Activated CD4-positive, alpha-beta T cell treated with anti-CD3 and anti-CD28 coated beads, Interleukin-2, amount 10 ng/mL, durations not matched to agents 24 days and 14 days (primary cell): ENCODE measurements at regions not wholly inside any gene's neighbourhood (a gene's known extent, or its start where the extent isn't known, plus 50 kb on each side); places are given as distances from the start of the nearest gene placed in this dataset.
"Not testable (repeated sequence)": the region's sequence is repeated elsewhere in the genome, so short reads cannot be mapped to it uniquely, and the experiment has no call there.

Source experiments
- DNase-seq: peaks from one replicate; pipeline ENCODE4 v3.0.0; 2022
- H3K27ac Mint-ChIP-seq: one replicate; pipeline ENCODE4 v1.8.0; 2022; ENCODE audit warnings: mild to moderate bottlenecking, mixed read lengths
- H3K27me3 Mint-ChIP-seq: one replicate; pipeline ENCODE4 v1.8.0; 2022; ENCODE audit warnings: mixed read lengths
- H3K36me3 Mint-ChIP-seq: one replicate; pipeline ENCODE4 v1.8.0; 2022; ENCODE audit warnings: low read depth, mild to moderate bottlenecking, mixed read lengths
- H3K4me1 Mint-ChIP-seq: one replicate; pipeline ENCODE4 v1.8.0; 2021; ENCODE audit warnings: mixed read lengths
- H3K4me3 Mint-ChIP-seq: one replicate; pipeline ENCODE4 v1.8.0; 2022; ENCODE audit warnings: mild to moderate bottlenecking, moderate library complexity, mixed read lengths
- H3K9me3 Mint-ChIP-seq: one replicate; pipeline ENCODE4 v1.8.0; 2021; ENCODE audit warnings: mixed read lengths
- intact Hi-C: fragments of 100-400 bp; cut with micrococcal nuclease; formaldehyde crosslinking; loops from one replicate; pipeline ENCODE4 v1.15.1; 2023

DNA sequence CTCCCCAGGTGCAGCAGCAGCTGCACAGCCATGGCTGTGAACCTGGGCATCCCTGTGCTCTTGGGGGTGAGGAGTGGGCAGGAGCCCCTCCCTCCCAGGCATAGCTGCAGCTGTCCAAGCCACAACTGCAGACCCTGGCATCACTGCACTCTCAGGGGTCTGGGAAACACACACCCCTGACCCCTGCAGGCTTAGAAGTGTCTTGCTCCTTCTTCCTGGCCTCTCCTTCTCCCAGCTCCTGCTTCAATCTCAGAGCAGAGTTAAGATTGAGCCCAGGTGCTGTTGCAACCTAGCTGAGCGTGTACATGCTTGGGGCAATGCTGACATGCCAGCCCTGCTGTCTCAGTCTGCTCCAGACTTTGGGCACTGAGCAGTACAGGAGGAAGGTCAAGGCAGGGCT is 833.6 kb downstream of the FLRT2 start:
- H3K27ac Mint-ChIP-seq: no peak overlapping the region
- intact Hi-C loops: no loop called here
- DNase-seq: no peak
- peaks cover 7% of the 10 kb centered on the region for H3K9me3 Mint-ChIP-seq
- H3K4me3 Mint-ChIP-seq: no peak overlapping the region
- no peaks in the 10 kb centered on the region for H3K4me1 Mint-ChIP-seq
- no peaks in the 10 kb centered on the region for H3K36me3 Mint-ChIP-seq
- H3K27me3 Mint-ChIP-seq: no peaks in the 10 kb centered on the region

DNA sequence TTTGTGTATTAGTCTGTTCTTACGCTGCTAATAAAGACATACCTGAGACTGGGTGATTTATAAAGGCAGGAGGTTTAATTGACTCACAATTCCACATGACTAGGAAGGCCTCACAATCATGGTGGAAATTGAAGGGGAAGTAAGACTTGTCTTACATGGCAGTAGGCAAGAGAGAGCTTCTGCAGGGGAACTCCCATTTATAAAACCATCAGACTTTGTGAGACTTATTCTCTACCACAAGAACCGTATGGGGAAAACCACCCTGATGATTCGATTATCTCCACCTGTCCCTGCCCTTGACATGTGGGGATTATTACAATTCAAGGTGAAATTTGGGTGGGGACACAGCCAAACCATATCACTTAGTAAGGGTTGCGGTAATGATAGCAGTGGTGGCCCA is 833.1 kb downstream of the FLRT2 start:
- Mint-ChIP-seq H3K36me3 (no peaks in the 10 kb centered on the region), H3K4me1 (no peaks in the 10 kb centered on the region), H3K4me3 (no peak overlapping the region), H3K9me3 (peaks cover 7% of the 10 kb centered on the region), H3K27me3 (no peaks in the 10 kb centered on the region), H3K27ac (no peak overlapping the region)
- intact Hi-C loops: no loop called here
- no peak for DNase-seq

DNA sequence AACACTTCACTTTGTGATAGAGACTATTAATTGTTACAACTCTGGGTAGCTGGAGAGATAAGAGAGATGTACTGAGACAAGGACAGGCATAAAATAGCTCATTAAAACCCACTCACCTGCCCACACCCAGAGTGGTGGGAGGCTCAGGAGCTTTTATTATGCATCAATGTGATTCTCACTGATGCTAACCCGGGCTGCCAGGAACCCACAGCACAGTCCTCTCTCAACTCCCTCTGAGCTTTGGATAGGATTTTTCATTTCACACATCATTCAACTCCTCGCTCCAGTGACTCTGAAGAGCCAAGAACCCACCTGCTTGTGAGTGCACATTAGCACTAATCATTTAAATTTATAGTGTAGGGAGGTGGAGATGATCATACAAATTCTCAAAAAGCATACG is 827.9 kb downstream of the FLRT2 start:
- DNase-seq: no peak
- H3K4me1 Mint-ChIP-seq: no peaks in the 10 kb centered on the region

DNA sequence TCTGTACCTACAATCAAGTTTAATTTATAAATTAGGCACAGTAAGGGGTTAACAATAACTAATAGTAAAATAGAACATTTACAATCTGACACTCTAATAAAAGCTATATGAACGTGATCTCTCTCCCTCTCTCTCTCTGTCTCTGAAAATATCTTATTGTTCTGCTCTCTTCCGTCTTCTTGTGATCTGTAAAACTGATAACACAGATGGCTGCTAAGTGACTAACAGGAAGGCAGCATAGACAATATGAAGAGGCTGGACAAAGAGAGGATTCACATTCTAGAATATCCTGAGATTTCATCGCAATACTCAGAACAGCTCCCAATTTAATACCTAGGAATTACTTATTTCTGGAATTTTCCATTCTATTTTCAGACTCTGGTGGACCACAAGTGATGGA is 827.2 kb downstream of the FLRT2 start:
- H3K4me3 Mint-ChIP-seq: no peak overlapping the region
- no peaks in the 10 kb centered on the region for H3K4me1 Mint-ChIP-seq
- H3K9me3 Mint-ChIP-seq: no peaks in the 10 kb centered on the region
- no peaks in the 10 kb centered on the region for H3K27me3 Mint-ChIP-seq
- intact Hi-C loops: no loop called here
- no peaks in the 10 kb centered on the region for H3K36me3 Mint-ChIP-seq
- DNase-seq: no peak
- H3K27ac Mint-ChIP-seq: no peak overlapping the region

More for the DNA sequence above, 827.9 kb downstream of the FLRT2 start:
- H3K27ac Mint-ChIP-seq: no peak overlapping the region
- no peaks in the 10 kb centered on the region for H3K27me3 Mint-ChIP-seq
- H3K9me3 Mint-ChIP-seq: no peaks in the 10 kb centered on the region
- H3K4me3 Mint-ChIP-seq: no peak overlapping the region
- intact Hi-C loops: no loop called here
- H3K36me3 Mint-ChIP-seq: no peaks in the 10 kb centered on the region

DNA sequence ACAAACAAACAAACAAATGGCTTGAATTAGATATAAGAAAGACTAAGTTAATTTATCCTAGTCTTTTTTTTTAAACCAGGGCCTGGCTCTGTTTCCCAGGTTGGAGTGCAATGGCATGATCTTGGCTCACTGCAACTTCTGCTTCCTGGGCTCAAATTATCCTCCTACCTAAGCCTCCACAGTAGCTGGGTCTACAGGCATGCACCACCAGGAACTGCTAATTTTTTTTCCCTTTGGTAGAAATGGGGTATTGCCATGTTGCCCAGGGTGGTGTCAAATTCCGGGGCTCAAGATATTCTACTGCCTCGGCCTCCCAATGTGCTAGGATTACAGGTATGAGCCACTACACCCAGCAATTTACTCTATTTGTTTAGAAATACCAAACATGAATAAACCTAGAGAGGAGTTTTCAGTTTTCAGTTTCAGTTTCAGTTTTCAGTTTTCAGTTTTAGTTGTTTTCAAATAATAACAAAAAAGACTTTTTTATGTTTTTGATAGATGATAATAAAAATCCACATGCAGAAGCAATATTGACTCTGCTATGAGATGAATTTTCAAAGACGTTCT is 817.0 kb downstream of the FLRT2 start:
- peak overlapping the region; percentile 35 for H3K4me3 Mint-ChIP-seq
- H3K36me3 Mint-ChIP-seq: no peaks in the 10 kb centered on the region
- DNase-seq: no peak
- no peaks in the 10 kb centered on the region for H3K27me3 Mint-ChIP-seq
- intact Hi-C loops: no loop called here
- H3K27ac Mint-ChIP-seq: peak overlapping the region; percentile 8
- peaks cover 3% of the 10 kb centered on the region for H3K9me3 Mint-ChIP-seq
- H3K4me1 Mint-ChIP-seq: peaks cover 8% of the 10 kb centered on the region

DNA sequence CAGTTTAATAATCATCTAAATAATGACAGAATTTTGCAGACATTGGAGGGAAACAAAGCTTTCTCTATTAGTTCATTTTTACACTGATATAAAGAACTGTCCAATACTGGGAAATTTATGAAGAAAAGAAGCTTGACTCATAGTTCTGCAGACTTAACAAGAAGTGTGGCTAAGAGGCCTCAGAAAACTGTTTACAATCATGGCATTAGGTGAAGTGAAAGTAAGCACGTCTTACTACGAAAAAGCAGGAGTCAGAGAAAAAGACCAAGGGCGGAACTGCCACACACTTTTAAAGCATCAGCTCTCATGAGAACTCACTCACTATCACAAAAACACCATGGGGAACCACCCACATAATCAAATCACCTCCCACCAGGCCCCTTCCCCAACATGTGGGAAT is 804.4 kb downstream of the FLRT2 start:
- intact Hi-C loops: no loop called here
- DNase-seq: no peak

DNA sequence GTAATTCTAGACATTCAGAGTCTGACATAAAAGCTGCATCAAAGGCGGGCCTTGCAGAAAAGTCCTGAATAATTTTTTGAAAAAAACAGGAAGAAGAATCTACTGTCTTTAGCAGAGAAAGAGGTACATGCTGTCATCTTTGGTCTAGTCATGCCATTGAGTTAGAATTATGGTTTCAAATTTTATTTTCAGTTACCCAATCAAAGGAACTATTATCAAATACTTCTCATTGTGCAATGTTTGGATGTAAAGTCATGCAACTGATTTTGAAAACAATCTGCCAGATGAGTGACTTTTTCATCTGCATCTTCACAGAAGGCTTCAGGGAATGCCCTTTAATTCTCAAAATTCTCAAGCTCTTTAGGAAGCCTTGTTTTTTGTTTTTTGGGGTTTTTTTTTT is 803.5 kb downstream of the FLRT2 start:
- no peak for DNase-seq
- intact Hi-C loops: no loop called here
- Mint-ChIP-seq H3K27ac (no peak overlapping the region), H3K27me3 (no peaks in the 10 kb centered on the region), H3K36me3 (no peaks in the 10 kb centered on the region), H3K4me1 (no peaks in the 10 kb centered on the region), H3K4me3 (no peak overlapping the region), H3K9me3 (no peaks in the 10 kb centered on the region)

More for the DNA sequence above, 804.4 kb downstream of the FLRT2 start:
- H3K4me3 Mint-ChIP-seq: no peak overlapping the region
- H3K27me3 Mint-ChIP-seq: no peaks in the 10 kb centered on the region
- no peak overlapping the region for H3K27ac Mint-ChIP-seq
- no peaks in the 10 kb centered on the region for H3K36me3 Mint-ChIP-seq
- H3K9me3 Mint-ChIP-seq: no peaks in the 10 kb centered on the region
- no peaks in the 10 kb centered on the region for H3K4me1 Mint-ChIP-seq

DNA sequence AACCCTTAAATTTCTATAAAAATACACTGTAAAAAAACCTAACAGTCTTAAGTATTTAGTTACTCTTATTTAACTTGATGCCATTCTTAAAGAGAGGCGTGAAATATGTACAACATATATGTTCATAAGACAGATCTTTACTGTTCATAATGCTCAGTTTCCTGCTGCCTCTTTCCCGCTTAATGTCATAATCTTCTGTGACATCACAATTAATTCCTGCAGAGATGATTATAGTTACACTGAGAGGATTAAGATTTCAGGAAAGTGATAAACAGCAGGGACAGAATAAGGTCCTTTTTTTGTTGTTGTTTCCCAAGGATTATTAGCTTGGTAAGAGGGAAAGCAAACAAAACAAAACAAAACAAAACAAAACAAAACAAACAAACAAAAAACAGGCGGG is 801.4 kb downstream of the FLRT2 start:
- no peak overlapping the region for H3K4me3 Mint-ChIP-seq
- intact Hi-C loops: no loop called here
- no peaks in the 10 kb centered on the region for H3K27me3 Mint-ChIP-seq

DNA sequence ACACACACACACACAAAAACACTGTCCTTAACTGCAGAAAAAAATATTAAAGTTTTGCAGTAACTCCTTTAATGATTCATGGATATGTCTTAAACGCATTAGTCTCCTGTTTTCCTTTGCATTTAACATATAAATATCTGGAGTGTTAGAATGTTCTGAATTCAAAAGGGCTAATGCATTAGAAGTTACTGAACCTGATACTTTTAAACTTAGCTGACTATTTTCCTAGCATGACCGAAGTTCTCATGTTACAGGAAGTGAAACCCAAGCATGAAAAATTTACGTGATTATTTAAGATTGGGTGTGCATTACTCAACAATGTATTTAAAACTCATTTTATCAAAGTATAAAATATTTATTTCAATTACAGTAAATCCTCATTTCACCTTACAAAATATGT is 791.2 kb downstream of the FLRT2 start:
- H3K36me3 Mint-ChIP-seq: no peaks in the 10 kb centered on the region
- H3K27me3 Mint-ChIP-seq: no peaks in the 10 kb centered on the region
- no peak overlapping the region for H3K4me3 Mint-ChIP-seq
- intact Hi-C loops: no loop called here
- H3K9me3 Mint-ChIP-seq: peaks cover 6% of the 10 kb centered on the region
- no peaks in the 10 kb centered on the region for H3K4me1 Mint-ChIP-seq
- DNase-seq: no peak
- no peak overlapping the region for H3K27ac Mint-ChIP-seq

More for the DNA sequence above, 801.4 kb downstream of the FLRT2 start:
- no peak overlapping the region for H3K27ac Mint-ChIP-seq
- H3K36me3 Mint-ChIP-seq: no peaks in the 10 kb centered on the region
- no peaks in the 10 kb centered on the region for H3K9me3 Mint-ChIP-seq
- no peak for DNase-seq
- no peaks in the 10 kb centered on the region for H3K4me1 Mint-ChIP-seq

DNA sequence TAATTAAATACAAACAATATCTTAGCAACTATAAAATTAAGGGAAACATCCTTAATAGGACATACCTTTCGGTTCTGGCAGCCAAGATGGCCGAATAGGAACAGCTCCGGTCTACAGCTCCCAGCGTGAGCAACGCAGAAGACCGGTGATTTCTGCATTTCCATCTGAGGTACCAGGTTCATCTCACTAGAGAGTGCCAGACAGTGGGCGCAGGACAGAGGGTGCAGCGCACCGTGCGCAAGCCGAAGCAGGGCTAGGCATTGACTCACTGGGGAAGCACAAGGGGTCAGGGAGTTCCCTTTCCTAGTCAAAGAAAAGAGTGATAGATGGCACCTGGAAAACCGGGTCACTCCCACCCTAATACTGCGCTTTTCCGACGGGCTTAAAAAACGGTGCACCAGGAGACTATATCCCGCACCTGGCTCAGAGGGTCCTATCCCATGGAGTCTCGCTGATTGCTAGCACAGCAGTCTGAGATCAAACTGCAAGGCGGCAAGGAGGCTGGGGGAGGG is 782.3 kb downstream of the FLRT2 start:
- H3K4me1 Mint-ChIP-seq, intact Hi-C loops, H3K4me3 Mint-ChIP-seq, H3K27ac Mint-ChIP-seq, H3K36me3 Mint-ChIP-seq, DNase-seq, H3K27me3 Mint-ChIP-seq, H3K9me3 Mint-ChIP-seq: not testable (repeated sequence)

DNA sequence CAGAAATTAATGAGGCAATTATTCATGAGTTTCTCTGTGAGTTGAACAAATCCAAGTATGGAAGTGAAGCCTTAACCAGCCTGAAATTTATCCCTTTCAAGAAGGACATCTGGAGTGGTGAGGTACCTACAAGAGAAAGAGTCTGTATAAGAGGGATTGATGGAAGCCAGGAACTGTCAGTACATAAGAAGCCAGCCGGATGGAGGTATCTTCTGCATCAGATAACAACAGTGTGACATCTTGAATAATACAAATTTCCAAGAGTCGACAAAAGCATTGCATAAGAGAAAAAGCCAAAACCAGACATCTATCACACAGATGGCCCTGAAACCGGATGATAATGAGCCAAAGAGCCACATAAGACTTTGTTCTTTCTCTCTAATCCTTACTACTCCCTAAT is 781.2 kb downstream of the FLRT2 start:
- H3K9me3 Mint-ChIP-seq: peaks cover 5% of the 10 kb centered on the region
- intact Hi-C loops: no loop called here
- H3K27ac Mint-ChIP-seq: no peak overlapping the region
- no peaks in the 10 kb centered on the region for H3K4me1 Mint-ChIP-seq
- DNase-seq: no peak
- H3K36me3 Mint-ChIP-seq: no peaks in the 10 kb centered on the region
- H3K4me3 Mint-ChIP-seq: no peak overlapping the region
- no peaks in the 10 kb centered on the region for H3K27me3 Mint-ChIP-seq

DNA sequence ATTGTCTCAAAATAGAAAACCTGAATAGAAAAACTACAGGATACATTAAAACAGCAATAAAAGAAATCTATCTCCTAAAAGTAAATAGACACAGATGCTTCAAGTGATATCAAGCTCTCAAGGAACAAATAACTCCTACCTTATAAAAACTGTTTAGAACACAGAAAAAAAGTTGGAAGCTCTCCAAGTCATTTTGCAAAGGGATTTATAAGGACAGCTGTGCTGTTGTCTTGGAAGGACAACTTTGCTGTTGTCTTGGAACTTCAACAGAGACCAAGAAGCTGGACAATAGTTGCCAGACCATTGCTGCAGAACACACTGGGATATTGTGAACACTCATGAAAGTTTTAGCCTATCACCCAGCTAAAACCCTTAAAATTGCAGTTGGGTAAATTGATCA is 780.7 kb downstream of the FLRT2 start:
- peaks cover 5% of the 10 kb centered on the region for H3K9me3 Mint-ChIP-seq
- no peaks in the 10 kb centered on the region for H3K27me3 Mint-ChIP-seq
- H3K4me3 Mint-ChIP-seq: no peak overlapping the region
- no peak for DNase-seq
- intact Hi-C loops: no loop called here
- H3K4me1 Mint-ChIP-seq: no peaks in the 10 kb centered on the region
- H3K27ac Mint-ChIP-seq: no peak overlapping the region
- no peaks in the 10 kb centered on the region for H3K36me3 Mint-ChIP-seq

DNA sequence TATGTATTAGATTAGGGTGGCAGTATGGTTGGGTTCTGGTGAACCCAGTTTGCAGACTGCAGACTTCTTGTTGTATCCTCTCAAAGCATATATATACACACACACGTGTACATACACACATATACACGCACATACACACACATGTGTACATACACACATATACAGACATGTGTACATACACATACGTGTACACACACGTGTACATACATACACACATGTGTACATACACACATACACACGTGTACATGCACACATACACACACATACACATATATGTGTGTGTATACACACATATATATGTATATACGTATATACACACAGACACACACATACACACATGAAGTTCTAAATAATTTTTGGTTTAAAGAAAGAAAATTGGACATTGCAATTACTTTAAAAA is 780.2 kb downstream of the FLRT2 start:
- H3K27me3 Mint-ChIP-seq: no peaks in the 10 kb centered on the region
- H3K36me3 Mint-ChIP-seq: no peaks in the 10 kb centered on the region
- intact Hi-C loops: no loop called here
- peaks cover 5% of the 10 kb centered on the region for H3K9me3 Mint-ChIP-seq
- no peak overlapping the region for H3K4me3 Mint-ChIP-seq
- H3K4me1 Mint-ChIP-seq: no peaks in the 10 kb centered on the region
- no peak overlapping the region for H3K27ac Mint-ChIP-seq
- DNase-seq: no peak

DNA sequence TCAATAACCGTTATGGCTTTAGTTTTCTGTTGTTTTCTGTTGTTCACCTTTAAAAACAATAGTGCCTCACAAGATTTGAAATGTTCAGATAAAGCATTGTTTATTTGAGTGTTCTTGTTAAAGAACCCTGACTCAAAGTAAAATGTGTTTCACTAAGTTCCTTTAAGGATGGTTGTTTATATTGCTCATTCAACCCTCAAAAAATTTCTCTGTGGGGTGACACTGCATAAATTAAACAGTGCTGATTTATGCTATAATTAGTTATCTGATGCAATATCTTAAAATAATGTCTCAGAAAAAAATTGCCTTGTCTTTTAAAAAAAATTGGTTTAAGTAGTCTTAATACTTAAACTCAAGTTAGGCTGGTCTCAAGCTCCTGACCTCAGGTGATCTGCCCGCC is 775.1 kb downstream of the FLRT2 start:
- Mint-ChIP-seq H3K36me3 (no peaks in the 10 kb centered on the region), H3K4me3 (no peak overlapping the region), H3K27me3 (no peaks in the 10 kb centered on the region), H3K4me1 (no peaks in the 10 kb centered on the region), H3K27ac (no peak overlapping the region), H3K9me3 (peaks cover 5% of the 10 kb centered on the region)
- intact Hi-C loops: no loop called here
- no peak for DNase-seq

DNA sequence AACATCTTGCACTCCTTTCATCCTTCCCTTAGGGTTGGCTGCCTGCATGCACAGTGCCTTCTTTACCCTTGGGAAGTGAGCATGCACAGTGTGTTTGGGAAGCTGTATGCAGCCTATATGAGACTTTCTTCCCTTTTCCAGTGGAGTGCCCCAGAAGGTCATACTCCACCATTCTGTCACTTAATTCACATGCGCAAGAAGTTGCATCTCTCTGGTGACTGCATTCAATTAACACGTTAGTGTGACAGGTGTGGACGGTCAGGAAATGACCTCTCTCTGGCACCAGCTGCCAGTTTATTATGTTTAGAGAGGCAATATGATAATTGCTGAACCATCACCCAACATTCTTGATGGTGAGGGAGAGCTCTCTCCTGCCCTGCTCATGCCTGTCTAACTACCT is 770.0 kb downstream of the FLRT2 start:
- no peaks in the 10 kb centered on the region for H3K9me3 Mint-ChIP-seq
- DNase-seq: no peak
- H3K36me3 Mint-ChIP-seq: no peaks in the 10 kb centered on the region
- H3K4me3 Mint-ChIP-seq: no peak overlapping the region
- no peaks in the 10 kb centered on the region for H3K27me3 Mint-ChIP-seq
- intact Hi-C loops: no loop called here
- H3K4me1 Mint-ChIP-seq: no peaks in the 10 kb centered on the region
- H3K27ac Mint-ChIP-seq: no peak overlapping the region
